ENCODE measurements at regions not wholly inside any gene's neighbourhood (a gene's known extent, or its start where the extent isn't known, plus 50 kb on each side); places are given as distances from the start of the nearest gene placed in this dataset.

DNA sequence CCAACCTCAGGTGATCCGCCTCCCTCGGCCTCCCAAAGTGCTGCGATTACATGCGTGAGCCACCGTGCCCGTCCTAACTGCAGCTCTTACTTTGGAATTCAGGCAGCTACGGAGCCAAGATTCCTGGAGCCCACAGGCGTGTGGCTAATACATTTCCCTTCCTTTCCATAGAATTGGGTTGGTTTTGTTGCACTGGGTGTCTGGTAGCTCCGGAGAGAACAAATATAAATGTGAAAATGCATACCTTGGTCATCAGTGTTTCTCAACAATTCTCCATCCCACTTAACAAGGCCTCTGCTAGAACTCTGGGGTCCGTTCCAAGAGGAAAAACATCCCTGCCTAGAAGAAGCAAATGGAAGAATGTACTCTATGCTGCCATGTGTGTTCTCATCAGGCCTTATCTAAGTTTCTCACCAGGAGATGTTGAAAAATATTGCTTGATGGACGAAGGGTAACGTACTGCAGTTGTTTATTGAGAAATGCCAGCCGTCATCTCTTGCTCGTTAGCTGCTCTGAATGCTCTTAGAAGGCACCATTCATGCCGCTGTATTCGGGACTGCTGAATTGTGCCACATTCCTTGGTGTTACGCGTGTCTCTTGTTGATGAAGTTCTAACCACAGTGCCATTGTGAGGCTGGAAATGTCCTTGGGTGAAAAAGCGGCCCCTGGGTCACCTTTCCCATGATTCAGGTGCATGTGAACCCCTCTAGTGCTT lies 50.5 kb upstream of the CD99 start:
- no peaks in the 10 kb centered on the region for H4K20me1 ChIP-seq (ENCODE audit: insufficient read depth)
- TF ChIP-seq, protein P1, sequence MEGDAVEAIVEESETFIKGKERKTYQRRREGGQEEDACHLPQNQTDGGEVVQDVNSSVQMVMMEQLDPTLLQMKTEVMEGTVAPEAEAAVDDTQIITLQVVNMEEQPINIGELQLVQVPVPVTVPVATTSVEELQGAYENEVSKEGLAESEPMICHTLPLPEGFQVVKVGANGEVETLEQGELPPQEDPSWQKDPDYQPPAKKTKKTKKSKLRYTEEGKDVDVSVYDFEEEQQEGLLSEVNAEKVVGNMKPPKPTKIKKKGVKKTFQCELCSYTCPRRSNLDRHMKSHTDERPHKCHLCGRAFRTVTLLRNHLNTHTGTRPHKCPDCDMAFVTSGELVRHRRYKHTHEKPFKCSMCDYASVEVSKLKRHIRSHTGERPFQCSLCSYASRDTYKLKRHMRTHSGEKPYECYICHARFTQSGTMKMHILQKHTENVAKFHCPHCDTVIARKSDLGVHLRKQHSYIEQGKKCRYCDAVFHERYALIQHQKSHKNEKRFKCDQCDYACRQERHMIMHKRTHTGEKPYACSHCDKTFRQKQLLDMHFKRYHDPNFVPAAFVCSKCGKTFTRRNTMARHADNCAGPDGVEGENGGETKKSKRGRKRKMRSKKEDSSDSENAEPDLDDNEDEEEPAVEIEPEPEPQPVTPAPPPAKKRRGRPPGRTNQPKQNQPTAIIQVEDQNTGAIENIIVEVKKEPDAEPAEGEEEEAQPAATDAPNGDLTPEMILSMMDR (conservative IDR thresholded peaks at IDR 0.05; ENCODE audit: low read depth, low read length), result no peak
- no peak overlapping the region for H3K4me3 ChIP-seq (IDR thresholded peaks at IDR 0.05; ENCODE audit: insufficient read depth, low read depth, low read length)
- no peaks in the 10 kb centered on the region for H3K27me3 ChIP-seq (ENCODE audit: insufficient read depth, low read depth)
- no peak overlapping the region for H3K9ac ChIP-seq
- no peak overlapping the region for H3K4me2 ChIP-seq
- H3K79me2 ChIP-seq (ENCODE audit: insufficient read depth, low read depth), result no peaks in the 10 kb centered on the region
- H2AFZ ChIP-seq (ENCODE audit: low read depth), result no peak overlapping the region
- no peaks in the 10 kb centered on the region for H3K4me1 ChIP-seq (ENCODE audit: low read depth, poor library complexity, severe bottlenecking)
- H3K27ac ChIP-seq, result no peak overlapping the region
- H3K36me3 ChIP-seq (ENCODE audit: insufficient read depth), result no peaks in the 10 kb centered on the region

DNA sequence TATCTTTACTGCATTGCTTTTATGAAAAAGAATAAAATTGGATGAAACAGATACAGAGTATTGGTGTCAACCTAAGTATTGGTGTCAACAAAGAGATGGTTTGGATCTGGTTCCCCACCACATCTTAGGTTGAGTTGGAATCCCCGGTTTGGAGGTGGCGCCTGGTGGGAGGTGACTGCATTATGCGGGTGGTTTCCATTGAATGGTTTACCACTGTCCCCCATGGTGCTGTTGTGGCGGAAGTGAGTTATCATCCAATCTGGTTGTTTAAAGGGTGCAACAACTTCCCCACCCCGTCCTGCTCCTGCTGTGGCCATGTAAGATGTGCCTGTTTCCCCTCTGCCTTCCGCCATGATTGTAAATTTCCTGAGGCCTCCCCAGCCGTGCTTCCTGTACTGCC lies 52.8 kb upstream of the CD99 start:
- H4K20me1 ChIP-seq (ENCODE audit: insufficient read depth), result no peaks in the 10 kb centered on the region
- no peaks in the 10 kb centered on the region for H3K27me3 ChIP-seq (ENCODE audit: insufficient read depth, low read depth)
- no peaks in the 10 kb centered on the region for H3K79me2 ChIP-seq (ENCODE audit: insufficient read depth, low read depth)
- TF ChIP-seq, protein P1 (conservative IDR thresholded peaks at IDR 0.05; ENCODE audit: low read depth, low read length), result no peak
- H3K4me2 ChIP-seq, result no peak overlapping the region
- H3K9ac ChIP-seq, result no peak overlapping the region
- no peak overlapping the region for H3K4me3 ChIP-seq (IDR thresholded peaks at IDR 0.05; ENCODE audit: insufficient read depth, low read depth, low read length)
- H3K36me3 ChIP-seq (ENCODE audit: insufficient read depth), result no peaks in the 10 kb centered on the region
- H2AFZ ChIP-seq (ENCODE audit: low read depth), result no peak overlapping the region
- H3K4me1 ChIP-seq (ENCODE audit: low read depth, poor library complexity, severe bottlenecking), result no peaks in the 10 kb centered on the region
- no peak overlapping the region for H3K27ac ChIP-seq

DNA sequence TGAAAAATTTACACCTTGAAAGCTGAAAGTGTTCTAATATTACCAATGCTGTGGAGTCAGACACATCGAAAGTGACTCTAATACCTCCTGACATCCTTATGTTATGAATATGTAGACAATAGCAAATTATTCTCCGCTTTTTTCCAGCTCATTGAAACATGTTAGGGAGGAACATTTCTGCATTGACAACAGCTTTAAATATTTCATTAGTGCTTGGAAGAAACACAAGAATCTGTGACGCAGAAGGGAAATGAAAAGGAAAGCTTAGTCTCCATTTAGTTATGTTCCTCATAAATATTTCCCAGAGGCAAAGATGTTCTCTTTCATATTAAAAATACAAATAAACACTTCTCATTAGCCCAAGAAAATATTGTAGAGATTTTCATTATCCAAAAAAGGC lies 55.8 kb upstream of the CD99 start:
- TF ChIP-seq, protein P1 (conservative IDR thresholded peaks at IDR 0.05; ENCODE audit: low read depth, low read length), result no peak
- Histone ChIP-seq H3K4me3 (IDR thresholded peaks at IDR 0.05; ENCODE audit: insufficient read depth, low read depth, low read length) (no peak overlapping the region), H4K20me1 (ENCODE audit: insufficient read depth) (no peaks in the 10 kb centered on the region), H3K4me1 (ENCODE audit: low read depth, poor library complexity, severe bottlenecking) (no peaks in the 10 kb centered on the region), H3K4me2 (no peak overlapping the region), H3K27me3 (ENCODE audit: insufficient read depth, low read depth) (no peaks in the 10 kb centered on the region), H2AFZ (ENCODE audit: low read depth) (no peak overlapping the region), H3K79me2 (ENCODE audit: insufficient read depth, low read depth) (no peaks in the 10 kb centered on the region), H3K27ac (no peak overlapping the region), H3K9ac (no peak overlapping the region), H3K36me3 (ENCODE audit: insufficient read depth) (no peaks in the 10 kb centered on the region)

DNA sequence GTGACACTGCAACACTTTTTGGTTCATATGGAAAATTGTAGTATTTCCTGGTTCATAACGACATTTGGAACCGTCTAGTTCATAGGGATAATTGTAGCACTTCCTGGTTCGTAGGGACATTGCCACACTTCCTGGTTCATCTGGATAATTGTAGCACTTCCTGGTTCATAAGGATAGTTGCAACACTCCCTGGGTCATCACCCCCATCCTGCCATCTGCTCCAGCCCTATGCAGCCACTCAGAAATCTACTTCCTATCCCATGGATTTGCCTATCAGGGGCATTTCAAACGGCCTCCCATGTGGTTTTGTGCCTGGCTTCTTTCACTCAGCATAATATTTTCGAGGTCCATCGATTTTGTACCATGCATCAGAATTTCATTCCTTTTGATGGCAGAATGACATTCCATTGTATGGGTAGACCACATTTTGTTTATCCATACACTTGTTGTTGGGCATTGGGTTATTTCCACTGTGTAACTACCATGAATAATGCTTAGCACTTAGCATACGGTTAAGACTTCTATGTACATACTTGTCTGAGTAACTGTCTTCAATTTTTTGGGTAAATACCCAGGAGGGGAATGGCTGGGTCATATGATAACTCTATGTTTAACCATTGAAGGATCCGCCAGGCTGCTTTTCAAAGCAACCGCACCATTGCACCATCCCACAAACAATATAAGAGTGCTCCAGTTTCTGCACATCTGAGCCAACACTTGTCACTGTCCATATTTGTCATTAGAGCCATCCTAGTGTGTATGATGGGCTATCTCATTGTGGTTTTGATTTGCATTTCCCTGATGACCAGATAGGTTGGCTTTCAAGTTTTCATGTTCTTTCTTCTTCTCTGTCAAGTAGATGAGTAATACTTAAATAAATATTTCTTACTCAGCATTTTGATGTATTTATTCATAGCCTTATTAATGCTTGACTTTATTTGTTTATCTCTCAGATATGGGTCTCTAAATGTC lies 58.3 kb upstream of the CD99 start:
- Histone ChIP-seq H3K4me1 (ENCODE audit: low read depth, poor library complexity, severe bottlenecking) (peaks cover 8% of the 10 kb centered on the region), H3K79me2 (ENCODE audit: insufficient read depth, low read depth) (no peaks in the 10 kb centered on the region), H3K9ac (no peak overlapping the region), H3K4me2 (no peak overlapping the region), H3K4me3 (IDR thresholded peaks at IDR 0.05; ENCODE audit: insufficient read depth, low read depth, low read length) (no peak overlapping the region), H3K27ac (no peak overlapping the region), H3K36me3 (ENCODE audit: insufficient read depth) (no peaks in the 10 kb centered on the region), H3K27me3 (ENCODE audit: insufficient read depth, low read depth) (no peaks in the 10 kb centered on the region), H2AFZ (ENCODE audit: low read depth) (no peak overlapping the region), H4K20me1 (ENCODE audit: insufficient read depth) (no peaks in the 10 kb centered on the region)
- TF ChIP-seq, protein P1 (conservative IDR thresholded peaks at IDR 0.05; ENCODE audit: low read depth, low read length), result no peak

Data from KMS-11 (cell line).